SU-DHL-6 (cell line): ENCODE measurements at regions not wholly inside any gene's neighbourhood (a gene's known extent, or its start where the extent isn't known, plus 50 kb on each side); places are given as distances from the start of the nearest gene placed in this dataset.

ENCODE experiments used
- H2AFZ ChIP-seq: fragments of 200-600 bp; sonication (generic); 2 replicates; pipeline ENCODE4 v1.6.1; 2014; ENCODE audit warnings: low read depth, mild to moderate bottlenecking, moderate library complexity, mixed read lengths, antibody characterized with exemption, low read length; ENCODE audit not compliant: severe bottlenecking
- H3F3A ChIP-seq: fragments of 200-600 bp; shearing (Covaris generic); 2 replicates; pipeline ENCODE4 v1.6.0; 2016; ENCODE audit warnings: antibody characterized with exemption, mild to moderate bottlenecking; ENCODE audit not compliant: insufficient read depth
- H3K27ac ChIP-seq: fragments of 200-600 bp; sonication (generic); 2 replicates; pipeline ENCODE4 v1.5.1; 2016; ENCODE audit warnings: low read depth, mild to moderate bottlenecking, low read length, moderate library complexity, mixed read lengths
- H3K27me3 ChIP-seq: fragments of 200-600 bp; sonication (generic), shearing (Covaris generic); 2 replicates; pipeline ENCODE4 v1.6.0; 2014; ENCODE audit warnings: mild to moderate bottlenecking, low read length
- H3K36me3 ChIP-seq: fragments of 200-600 bp; sonication (generic); 2 replicates; pipeline ENCODE4 v1.6.1; 2014; ENCODE audit warnings: mild to moderate bottlenecking, low read length, mixed read lengths
- H3K4me2 ChIP-seq: fragments of 300-600, 200-600 bp; shearing (Covaris generic), sonication (generic); 2 replicates; pipeline ENCODE4 v1.6.0; 2014; ENCODE audit warnings: low read length, low read depth, mild to moderate bottlenecking; ENCODE audit not compliant: poor library complexity, severe bottlenecking
- H3K4me3 ChIP-seq: fragments of 200-600 bp; sonication (generic); 2 replicates; pipeline ENCODE4 v1.5.1; 2014; ENCODE audit warnings: antibody characterized with exemption, low read length, mild to moderate bottlenecking, mixed read lengths; ENCODE audit not compliant: insufficient read depth, poor library complexity, severe bottlenecking
- H3K79me2 ChIP-seq: fragments of 200-600 bp; sonication (generic); 2 replicates; pipeline ENCODE4 v1.6.1; 2014; ENCODE audit warnings: mild to moderate bottlenecking, low read length, moderate library complexity; ENCODE audit not compliant: insufficient read depth
- H3K9ac ChIP-seq: fragments of 200-600 bp; sonication (generic); 2 replicates; pipeline ENCODE4 v1.7.0; 2014; ENCODE audit warnings: mild to moderate bottlenecking, low read length
- H3K9me2 ChIP-seq: fragments of 200-600 bp; sonication (generic); replicated peaks from 2 replicates; pipeline ENCODE4 v1.6.1; 2014; ENCODE audit warnings: low read length; ENCODE audit not compliant: insufficient read depth
- H3K9me3 ChIP-seq: fragments of 200-600 bp; sonication (generic); 2 replicates; pipeline ENCODE4 v1.6.1; 2014; ENCODE audit warnings: low read length, mixed read lengths; ENCODE audit not compliant: insufficient read depth
- H4K20me1 ChIP-seq: fragments of 200-600 bp; sonication (generic); 2 replicates; pipeline ENCODE4 v1.6.1; 2014; ENCODE audit warnings: low read depth, mild to moderate bottlenecking, antibody characterized with exemption, low read length, moderate library complexity, mixed read lengths
- CTCF ChIP-seq: fragments of 200-600 bp; sonication (generic); IDR thresholded peaks from one replicate; pipeline ENCODE4 v1.5.1; 2017; ENCODE audit warnings: antibody characterized with exemption, mild to moderate bottlenecking, low read length, moderate library complexity; ENCODE audit not compliant: insufficient read depth, poor library complexity, severe bottlenecking
- EZH2phosphoT487 ChIP-seq: fragments of 200-600 bp; sonication (generic), shearing (Covaris generic); conservative IDR thresholded peaks from 2 replicates; pipeline ENCODE4 v1.6.1; 2018; ENCODE audit warnings: mild to moderate bottlenecking, antibody characterized with exemption, low read length, moderate library complexity, mixed read lengths

DNA sequence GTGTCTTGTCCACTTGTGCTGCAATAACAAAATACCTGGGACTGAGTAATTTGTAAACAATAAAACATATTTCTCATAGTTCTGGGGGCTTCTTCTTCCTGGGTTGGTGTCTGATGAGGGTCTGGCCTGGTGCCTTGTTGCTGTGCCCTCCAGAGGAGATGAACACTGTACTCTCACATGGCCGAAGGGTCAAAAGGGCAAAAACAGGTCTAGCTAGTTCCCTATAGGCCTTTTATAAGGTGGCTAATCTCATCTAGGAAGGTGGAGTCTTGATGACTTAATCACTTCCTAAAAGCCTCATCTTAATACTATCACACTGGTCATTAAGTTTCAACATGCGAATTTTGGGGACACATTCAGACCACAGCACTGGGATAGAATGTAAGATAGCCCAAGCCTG lies 228.4 kb downstream of the TLE3 start:
- Histone ChIP-seq H3K9ac (no peak overlapping the region), H3K9me2 (no peaks in the 10 kb centered on the region), H3K27ac (no peak overlapping the region), H3K9me3 (no peaks in the 10 kb centered on the region), H3F3A (no peaks in the 10 kb centered on the region), H3K36me3 (no peaks in the 10 kb centered on the region), H2AFZ (no peak overlapping the region), H3K27me3 (no peaks in the 10 kb centered on the region), H3K4me2 (no peak overlapping the region), H3K4me3 (no peak overlapping the region), H3K79me2 (no peaks in the 10 kb centered on the region), H4K20me1 (no peaks in the 10 kb centered on the region)
- TF ChIP-seq EZH2phosphoT487 (no peak), CTCF (no peak)

- Histone ChIP-seq H3K9me3 (no peaks in the 10 kb centered on the region), H3K27ac (no peak overlapping the region), H3K79me2 (no peaks in the 10 kb centered on the region), H3K36me3 (no peaks in the 10 kb centered on the region), H3K4me3 (no peak overlapping the region), H3K9ac (no peak overlapping the region), H2AFZ (no peak overlapping the region), H3K27me3 (no peaks in the 10 kb centered on the region), H3K4me2 (no peak overlapping the region), H3K9me2 (no peaks in the 10 kb centered on the region), H4K20me1 (no peaks in the 10 kb centered on the region), H3F3A (no peaks in the 10 kb centered on the region)
- TF ChIP-seq EZH2phosphoT487 (no peak), CTCF (no peak)
These were observed 227.7 kb downstream of the TLE3 start for GRCh38 chr15:69869881-69870505.

DNA sequence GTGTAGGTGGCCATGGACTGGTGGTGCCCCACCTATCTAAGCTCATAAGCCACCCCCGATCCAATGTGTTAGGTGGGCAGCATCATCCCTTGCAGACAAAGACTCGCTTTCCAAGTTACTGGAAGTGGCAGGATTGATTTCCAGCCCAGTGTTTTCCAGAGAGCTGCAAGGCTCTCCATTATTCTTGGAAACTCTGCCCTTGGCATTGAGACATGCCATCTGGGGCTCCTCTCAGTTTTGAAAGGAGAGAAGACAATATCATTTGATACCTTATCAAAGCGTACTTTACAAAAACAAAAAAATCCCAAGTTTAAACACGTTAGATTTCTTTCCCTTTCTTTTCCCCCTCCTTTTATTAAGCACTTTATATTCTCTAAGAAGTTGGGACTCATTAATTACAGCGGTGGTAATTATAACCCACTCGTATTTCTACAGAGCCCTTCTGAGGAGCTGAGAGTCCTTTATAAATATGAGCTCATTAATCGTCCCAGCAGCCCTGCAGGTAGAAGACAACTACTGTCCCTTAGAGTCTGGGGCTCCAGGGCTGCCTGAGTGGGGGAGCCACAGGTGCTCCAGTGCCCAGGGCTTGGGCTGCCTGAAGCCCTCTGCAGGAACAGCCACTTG lies 226.1 kb downstream of the TLE3 start:
- no peaks in the 10 kb centered on the region for H3K27me3 ChIP-seq
- no peaks in the 10 kb centered on the region for H4K20me1 ChIP-seq
- no peak overlapping the region for H3K9ac ChIP-seq
- H3K4me2 ChIP-seq: no peak overlapping the region
- H3K79me2 ChIP-seq: no peaks in the 10 kb centered on the region
- H2AFZ ChIP-seq: no peak overlapping the region
- H3K9me3 ChIP-seq: no peaks in the 10 kb centered on the region
- no peak overlapping the region for H3K27ac ChIP-seq
- no peaks in the 10 kb centered on the region for H3K36me3 ChIP-seq
- H3F3A ChIP-seq: no peaks in the 10 kb centered on the region
- TF ChIP-seq EZH2phosphoT487 (no peak), CTCF (no peak)
- no peak overlapping the region for H3K4me3 ChIP-seq
- H3K9me2 ChIP-seq: no peaks in the 10 kb centered on the region
